ENCODE measurements at regions not wholly inside any gene's neighbourhood (a gene's known extent, or its start where the extent isn't known, plus 50 kb on each side); places are given as distances from the start of the nearest gene placed in this dataset.

DNA sequence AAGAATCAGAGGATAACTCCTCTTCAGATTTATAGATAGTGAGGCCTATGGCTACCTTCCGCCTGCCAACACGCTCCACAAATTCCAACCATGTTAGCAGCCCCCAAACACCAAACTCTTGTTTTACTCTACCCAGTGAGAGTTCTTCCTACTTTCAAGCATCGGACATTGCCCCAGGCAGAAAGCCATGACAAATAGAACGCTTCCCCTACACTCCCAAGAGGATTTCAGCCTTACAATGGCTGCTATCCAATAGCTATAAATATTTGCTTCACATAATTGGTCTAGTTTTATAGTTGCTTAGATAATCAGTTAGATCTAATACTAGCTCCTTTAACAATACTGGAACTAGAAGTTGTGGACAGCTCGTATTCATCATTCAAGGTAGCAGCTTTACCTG, 503.4 kb upstream of the VRK2 start (continued):
- TF ChIP-seq, protein P1, sequence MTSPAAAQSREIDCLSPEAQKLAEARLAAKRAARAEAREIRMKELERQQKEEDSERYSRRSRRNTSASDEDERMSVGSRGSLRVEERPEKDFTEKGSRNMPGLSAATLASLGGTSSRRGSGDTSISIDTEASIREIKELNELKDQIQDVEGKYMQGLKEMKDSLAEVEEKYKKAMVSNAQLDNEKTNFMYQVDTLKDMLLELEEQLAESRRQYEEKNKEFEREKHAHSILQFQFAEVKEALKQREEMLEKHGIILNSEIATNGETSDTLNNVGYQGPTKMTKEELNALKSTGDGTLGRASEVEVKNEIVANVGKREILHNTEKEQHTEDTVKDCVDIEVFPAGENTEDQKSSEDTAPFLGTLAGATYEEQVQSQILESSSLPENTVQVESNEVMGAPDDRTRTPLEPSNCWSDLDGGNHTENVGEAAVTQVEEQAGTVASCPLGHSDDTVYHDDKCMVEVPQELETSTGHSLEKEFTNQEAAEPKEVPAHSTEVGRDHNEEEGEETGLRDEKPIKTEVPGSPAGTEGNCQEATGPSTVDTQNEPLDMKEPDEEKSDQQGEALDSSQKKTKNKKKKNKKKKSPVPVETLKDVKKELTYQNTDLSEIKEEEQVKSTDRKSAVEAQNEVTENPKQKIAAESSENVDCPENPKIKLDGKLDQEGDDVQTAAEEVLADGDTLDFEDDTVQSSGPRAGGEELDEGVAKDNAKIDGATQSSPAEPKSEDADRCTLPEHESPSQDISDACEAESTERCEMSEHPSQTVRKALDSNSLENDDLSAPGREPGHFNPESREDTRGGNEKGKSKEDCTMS (CRISPR knock-in tag; conservative IDR thresholded peaks at IDR 0.05), result no peak
- TF ChIP-seq ZNF354B (CRISPR knock-in tag; IDR thresholded peaks at IDR 0.05) (no peak), FIP1L1 (IDR thresholded peaks at IDR 0.05; ENCODE audit: borderline replicate concordance, insufficient read depth, low read depth, low read length) (no peak), TARDBP (CRISPR knock-in tag; IDR thresholded peaks at IDR 0.05) (no peak)

DNA sequence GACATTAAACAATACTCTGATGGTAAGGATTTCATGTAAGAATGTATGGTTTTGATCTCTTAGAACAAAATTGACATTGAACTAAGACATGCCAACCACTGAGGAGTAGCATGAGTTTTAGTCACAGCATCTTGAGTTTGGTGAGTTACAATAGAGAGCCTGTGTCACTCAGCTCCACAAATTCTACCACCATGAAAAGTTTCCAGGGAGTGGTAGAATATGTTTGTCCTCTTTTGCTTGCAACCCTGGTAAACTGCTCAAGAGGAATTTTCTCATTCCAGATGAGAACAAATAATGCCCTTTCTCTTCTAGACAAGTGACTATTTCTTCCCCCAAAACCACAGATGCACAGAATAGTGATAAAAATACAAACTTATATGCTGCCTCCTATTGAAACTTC, 502.0 kb upstream of the VRK2 start:
- POLR2A ChIA-PET, result no interaction called here

DNA sequence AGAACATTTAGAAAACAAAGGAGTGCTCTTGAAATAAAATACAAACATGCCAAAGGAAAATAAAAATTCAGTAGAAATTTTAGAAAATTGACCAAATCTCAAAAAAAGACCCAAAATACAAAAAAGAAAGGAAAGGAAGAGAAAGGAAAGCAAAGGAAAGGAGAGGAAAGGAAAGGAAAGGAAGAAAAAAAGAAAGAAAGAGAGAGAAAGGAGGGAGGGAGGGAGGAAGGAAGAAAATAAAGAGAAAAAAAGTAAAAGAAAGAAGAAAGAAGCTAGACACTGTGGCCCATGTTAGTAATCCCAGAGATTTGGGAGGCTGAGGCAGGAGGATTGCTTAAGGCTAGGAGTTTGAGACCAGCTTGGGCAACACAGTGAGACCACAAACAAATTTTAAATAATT, 500.1 kb upstream of the VRK2 start:
- ATAC-seq (no peak), DNase-seq (ENCODE audit: low spot score) (no peak), FAIRE-seq (no peak)
- H4K20me1 ChIP-seq (ENCODE audit: insufficient read depth, low read length), result no peaks in the 10 kb centered on the region
- in situ Hi-C loops (cut with HindIII; ENCODE audit: extremely low pct_ligation_motif_present, low pct_unique_long_range_greater_than_20kb), result no loop called here
- no peak overlapping the region for H3K9ac ChIP-seq (ENCODE audit: insufficient read depth, low read depth, low read length)
- H3K4me3 ChIP-seq (replicated peaks in 1 of 3; ENCODE audit: insufficient read depth in 1 of 3, low read depth in 2 of 3, low read length in 3 of 3), result no peak overlapping the region
- BruUV-seq (replicated peaks), result no TSS peak
- no peak overlapping the region for H3K4me2 ChIP-seq (ENCODE audit: low read depth, low read length)
- H3K36me3 ChIP-seq (replicated peaks in 1 of 2; ENCODE audit: control insufficient read depth in 1 of 2, insufficient read depth in 2 of 2, low read length in 2 of 2), result no peaks in the 10 kb centered on the region
- intact Hi-C loops (cut with micrococcal nuclease; ENCODE audit: unreplicated experiment), result no loop called here
- H3K27me3 ChIP-seq (ENCODE audit: control insufficient read depth in 1 of 2, insufficient read depth in 2 of 2, low read length in 2 of 2), result no peaks in the 10 kb centered on the region
- H3K27ac ChIP-seq (ENCODE audit: extremely low read length, insufficient read depth, low read length), result no peak overlapping the region
- no peaks in the 10 kb centered on the region for H3K4me1 ChIP-seq (ENCODE audit: insufficient read depth, low read length)
- ChIA-PET CTCF (ENCODE audit: low intra/inter-chr PET ratio, low total read pairs) (no interaction called here), POLR2A (no interaction called here)
- no peak overlapping the region for H2AFZ ChIP-seq (ENCODE audit: low read length)
- no peaks in the 10 kb centered on the region for H3K9me3 ChIP-seq (ENCODE audit: low read length)
- H3K79me2 ChIP-seq (ENCODE audit: insufficient read depth, low read length), result no peaks in the 10 kb centered on the region
- TF ChIP-seq MAFK (conservative IDR thresholded peaks at IDR 0.05 in 1 of 2, IDR thresholded peaks at IDR 0.05 in 1 of 2; ENCODE audit: low read length in 2 of 2), result no peak
- no peak for TF ChIP-seq ZFP62 (CRISPR knock-in tag; IDR thresholded peaks at IDR 0.05)
- TF ChIP-seq KDM4B (CRISPR knock-in tag; IDR thresholded peaks at IDR 0.05), result no peak
- TF ChIP-seq, protein P2, sequence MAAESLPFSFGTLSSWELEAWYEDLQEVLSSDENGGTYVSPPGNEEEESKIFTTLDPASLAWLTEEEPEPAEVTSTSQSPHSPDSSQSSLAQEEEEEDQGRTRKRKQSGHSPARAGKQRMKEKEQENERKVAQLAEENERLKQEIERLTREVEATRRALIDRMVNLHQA (CRISPR knock-in tag; IDR thresholded peaks at IDR 0.05), result no peak
- no peak for TF ChIP-seq MTA3 (CRISPR knock-in tag; IDR thresholded peaks at IDR 0.05)
- no peak for TF ChIP-seq SPEN (CRISPR knock-in tag; IDR thresholded peaks at IDR 0.05; ENCODE audit: low read depth)
- no peak for TF ChIP-seq ZNF124 (CRISPR knock-in tag; IDR thresholded peaks at IDR 0.05)
- TF ChIP-seq, protein P3, sequence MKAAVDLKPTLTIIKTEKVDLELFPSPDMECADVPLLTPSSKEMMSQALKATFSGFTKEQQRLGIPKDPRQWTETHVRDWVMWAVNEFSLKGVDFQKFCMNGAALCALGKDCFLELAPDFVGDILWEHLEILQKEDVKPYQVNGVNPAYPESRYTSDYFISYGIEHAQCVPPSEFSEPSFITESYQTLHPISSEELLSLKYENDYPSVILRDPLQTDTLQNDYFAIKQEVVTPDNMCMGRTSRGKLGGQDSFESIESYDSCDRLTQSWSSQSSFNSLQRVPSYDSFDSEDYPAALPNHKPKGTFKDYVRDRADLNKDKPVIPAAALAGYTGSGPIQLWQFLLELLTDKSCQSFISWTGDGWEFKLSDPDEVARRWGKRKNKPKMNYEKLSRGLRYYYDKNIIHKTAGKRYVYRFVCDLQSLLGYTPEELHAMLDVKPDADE (CRISPR knock-in tag; IDR thresholded peaks at IDR 0.05), result no peak
- no peak for TF ChIP-seq KMT2A (CRISPR knock-in tag; IDR thresholded peaks at IDR 0.05)
- no peak for TF ChIP-seq RFXAP (CRISPR knock-in tag; IDR thresholded peaks at IDR 0.05; ENCODE audit: borderline replicate concordance)
- TF ChIP-seq ZNF614 (CRISPR knock-in tag; IDR thresholded peaks at IDR 0.05; ENCODE audit: borderline replicate concordance), result no peak

More for the DNA sequence above, 502.0 kb upstream of the VRK2 start:
- ATAC-seq (no peak), FAIRE-seq (no peak), DNase-seq (ENCODE audit: low spot score) (no peak)
- no peak overlapping the region for H3K4me3 ChIP-seq (replicated peaks in 1 of 3; ENCODE audit: insufficient read depth in 1 of 3, low read depth in 2 of 3, low read length in 3 of 3)
- no peaks in the 10 kb centered on the region for H3K36me3 ChIP-seq (replicated peaks in 1 of 2; ENCODE audit: control insufficient read depth in 1 of 2, insufficient read depth in 2 of 2, low read length in 2 of 2)
- CTCF ChIA-PET (ENCODE audit: low intra/inter-chr PET ratio, low total read pairs), result no interaction called here
- no peak overlapping the region for H3K4me2 ChIP-seq (ENCODE audit: low read depth, low read length)
- H3K27ac ChIP-seq (ENCODE audit: extremely low read length, insufficient read depth, low read length), result no peak overlapping the region
- no peak overlapping the region for H3K9ac ChIP-seq (ENCODE audit: insufficient read depth, low read depth, low read length)
- no TSS peak for BruUV-seq (replicated peaks)
- no peaks in the 10 kb centered on the region for H3K4me1 ChIP-seq (ENCODE audit: insufficient read depth, low read length)
- H3K27me3 ChIP-seq (ENCODE audit: control insufficient read depth in 1 of 2, insufficient read depth in 2 of 2, low read length in 2 of 2), result no peaks in the 10 kb centered on the region
- no peaks in the 10 kb centered on the region for H3K9me3 ChIP-seq (ENCODE audit: low read length)
- no peak for TF ChIP-seq ZNF382 (CRISPR knock-in tag; IDR thresholded peaks at IDR 0.05; ENCODE audit: borderline replicate concordance)
- TF ChIP-seq ZNF615 (CRISPR knock-in tag; IDR thresholded peaks at IDR 0.05; ENCODE audit: borderline replicate concordance), result no peak
- no peak overlapping the region for H2AFZ ChIP-seq (ENCODE audit: low read length)
- H4K20me1 ChIP-seq (ENCODE audit: insufficient read depth, low read length), result no peaks in the 10 kb centered on the region
- in situ Hi-C loops (cut with HindIII; ENCODE audit: extremely low pct_ligation_motif_present, low pct_unique_long_range_greater_than_20kb) (no loop called here), intact Hi-C loops (cut with micrococcal nuclease; ENCODE audit: unreplicated experiment) (no loop called here)
- no peaks in the 10 kb centered on the region for H3K79me2 ChIP-seq (ENCODE audit: insufficient read depth, low read length)
